ENCODE measurements at regions not wholly inside any gene's neighbourhood (a gene's known extent, or its start where the extent isn't known, plus 50 kb on each side); places are given as distances from the start of the nearest gene placed in this dataset.

GRCh38 chr10:57905861-57906260 lies 361.8 kb downstream of the IPMK start:
- no TSS peak for BruUV-seq (replicated peaks)
- intact Hi-C loops (cut with micrococcal nuclease; ENCODE audit: unreplicated experiment) = no loop called here
- H3K27me3 ChIP-seq (replicated peaks; ENCODE audit: insufficient read depth, low read depth, low read length, poor library complexity) = no peaks in the 10 kb centered on the region
- H3K27ac ChIP-seq (ENCODE audit: low read depth, low read length, poor library complexity, severe bottlenecking) = no peak overlapping the region
- DNase-seq (ENCODE audit: low spot score) = no peak
- TF ChIP-seq CTCF (conservative IDR thresholded peaks at IDR 0.05; ENCODE audit: low read depth, low read length) (no peak), EZH2 (IDR thresholded peaks at IDR 0.05; ENCODE audit: borderline replicate concordance, low read depth, low read length, poor library complexity, severe bottlenecking) (no peak)
- no peaks in the 10 kb centered on the region for H3K4me1 ChIP-seq (ENCODE audit: insufficient read depth, low read length, poor library complexity, severe bottlenecking)
- no peaks in the 10 kb centered on the region for H3K9me3 ChIP-seq (ENCODE audit: low read depth, low read length, poor library complexity, severe bottlenecking)
- ChIA-PET CTCF (no interaction called here), POLR2A (ENCODE audit: low non-redundant PET) (no interaction called here)
- no peaks in the 10 kb centered on the region for H3K36me3 ChIP-seq (ENCODE audit: insufficient read depth, low read length, poor library complexity, severe bottlenecking)
- H3K4me3 ChIP-seq (ENCODE audit: low read depth, low read length, poor library complexity, severe bottlenecking) = no peak overlapping the region

GRCh38 chr10:57905010-57905409 lies 362.7 kb downstream of the IPMK start:
- Histone ChIP-seq H3K4me3 (ENCODE audit: low read depth, low read length, poor library complexity, severe bottlenecking) (no peak overlapping the region), H3K4me1 (ENCODE audit: insufficient read depth, low read length, poor library complexity, severe bottlenecking) (no peaks in the 10 kb centered on the region), H3K27ac (ENCODE audit: low read depth, low read length, poor library complexity, severe bottlenecking) (no peak overlapping the region), H3K36me3 (ENCODE audit: insufficient read depth, low read length, poor library complexity, severe bottlenecking) (no peaks in the 10 kb centered on the region), H3K27me3 (replicated peaks; ENCODE audit: insufficient read depth, low read depth, low read length, poor library complexity) (no peaks in the 10 kb centered on the region), H3K9me3 (ENCODE audit: low read depth, low read length, poor library complexity, severe bottlenecking) (no peaks in the 10 kb centered on the region)
- ChIA-PET CTCF (no interaction called here), POLR2A (ENCODE audit: low non-redundant PET) (no interaction called here)
- BruUV-seq (replicated peaks) = no TSS peak
- no peak for DNase-seq (ENCODE audit: low spot score)
- intact Hi-C loops (cut with micrococcal nuclease; ENCODE audit: unreplicated experiment) = no loop called here
- TF ChIP-seq CTCF (conservative IDR thresholded peaks at IDR 0.05; ENCODE audit: low read depth, low read length) = no peak

- Histone ChIP-seq H3K27ac (ENCODE audit: low read depth, low read length, poor library complexity, severe bottlenecking) (no peak overlapping the region), H3K27me3 (replicated peaks; ENCODE audit: insufficient read depth, low read depth, low read length, poor library complexity) (no peaks in the 10 kb centered on the region), H3K36me3 (ENCODE audit: insufficient read depth, low read length, poor library complexity, severe bottlenecking) (no peaks in the 10 kb centered on the region), H3K4me3 (ENCODE audit: low read depth, low read length, poor library complexity, severe bottlenecking) (no peak overlapping the region), H3K4me1 (ENCODE audit: insufficient read depth, low read length, poor library complexity, severe bottlenecking) (no peaks in the 10 kb centered on the region), H3K9me3 (ENCODE audit: low read depth, low read length, poor library complexity, severe bottlenecking) (no peaks in the 10 kb centered on the region)
- intact Hi-C loops (cut with micrococcal nuclease; ENCODE audit: unreplicated experiment) = no loop called here
- no peak for TF ChIP-seq CTCF (conservative IDR thresholded peaks at IDR 0.05; ENCODE audit: low read depth, low read length)
- TF ChIP-seq EZH2 (IDR thresholded peaks at IDR 0.05; ENCODE audit: borderline replicate concordance, low read depth, low read length, poor library complexity, severe bottlenecking) = no peak
- no peak for DNase-seq (ENCODE audit: low spot score)
- ChIA-PET POLR2A (ENCODE audit: low non-redundant PET) (no interaction called here), CTCF (no interaction called here)
- no TSS peak for BruUV-seq (replicated peaks)
These were observed 369.5 kb downstream of the IPMK start for GRCh38 chr10:57898231-57898630.
